GM12891 (cell line): ENCODE measurements at regions not wholly inside any gene's neighbourhood (a gene's known extent, or its start where the extent isn't known, plus 50 kb on each side); places are given as distances from the start of the nearest gene placed in this dataset.

Source experiments
- PAX5 ChIP-seq: IDR thresholded peaks from 2 replicates; pipeline ENCODE4 v1.6.1; 2011; ENCODE audit warnings: low read length, moderate library complexity, mild to moderate bottlenecking; ENCODE audit not compliant: insufficient read depth, severe bottlenecking
- POLR2A ChIP-seq: IDR thresholded peaks from 2 replicates; pipeline ENCODE4 v1.6.1; 2011; ENCODE audit warnings: low read depth, low read length, control low read depth
- POLR2AphosphoS5 ChIP-seq: IDR thresholded peaks from 2 replicates; pipeline ENCODE4 v1.6.1; 2011; ENCODE audit warnings: low read depth, low read length, control low read depth
- POU2F2 ChIP-seq: IDR thresholded peaks from 2 replicates; pipeline ENCODE4 v1.6.1; 2011; ENCODE audit warnings: low read depth, mild to moderate bottlenecking, control low read depth, low read length, moderate library complexity
- SPI1 ChIP-seq: IDR thresholded peaks from 2 replicates; pipeline ENCODE4 v1.6.1; 2011; ENCODE audit warnings: low read depth, low read length, control low read depth
- TAF1 ChIP-seq: IDR thresholded peaks from 2 replicates; pipeline ENCODE4 v1.6.1; 2011; ENCODE audit warnings: low read depth, low read length, control low read depth

- TF ChIP-seq POLR2A (no peak), POU2F2 (no peak), POLR2AphosphoS5 (no peak), TAF1 (no peak), SPI1 (no peak), PAX5 (no peak)
Observed at GRCh38 chr5:112534611-112535255, 115.7 kb upstream of the EPB41L4A start.
